Glomerular visceral epithelial cell (primary cell): ENCODE measurements at regions not wholly inside any gene's neighbourhood (a gene's known extent, or its start where the extent isn't known, plus 50 kb on each side); places are given as distances from the start of the nearest gene placed in this dataset.
"Not testable (repeated sequence)": the region's sequence is repeated elsewhere in the genome, so short reads cannot be mapped to it uniquely, and the experiment has no call there.

ENCODE experiments used
- DNase-seq: peaks from one replicate; pipeline ENCODE4 v3.0.0-alpha.2; 2016; ENCODE audit errors: extremely low spot score

- DNase-seq, result no peak
These were observed 724.6 kb upstream of the SALL3 start for GRCh38 chr18:78255013-78255412.

- DNase-seq, result no peak
These were observed 711.2 kb upstream of the SALL3 start for GRCh38 chr18:78268226-78268988.

- DNase-seq, result no peak
These were observed 707.8 kb upstream of the SALL3 start for GRCh38 chr18:78271790-78272189.

- DNase-seq, result no peak
These were observed 705.7 kb upstream of the SALL3 start for GRCh38 chr18:78273876-78274275.

GRCh38 chr18:78283425-78283824, 696.2 kb upstream of the SALL3 start:
- DNase-seq, result not testable (repeated sequence)

GRCh38 chr18:78292618-78293380, 686.8 kb upstream of the SALL3 start:
- DNase-seq, result no peak

- DNase-seq, result no peak
These were observed 686.1 kb upstream of the SALL3 start for GRCh38 chr18:78293540-78293939.

- DNase-seq, result no peak
These were observed 685.6 kb upstream of the SALL3 start for GRCh38 chr18:78293940-78294541.

GRCh38 chr18:78295262-78295661, 684.4 kb upstream of the SALL3 start:
- DNase-seq, result no peak

- DNase-seq, result no peak
These were observed 683.5 kb upstream of the SALL3 start for GRCh38 chr18:78296166-78296565.

GRCh38 chr18:78297048-78297447, 682.6 kb upstream of the SALL3 start:
- DNase-seq, result no peak

GRCh38 chr18:78303519-78304191, 676.0 kb upstream of the SALL3 start:
- no peak for DNase-seq

- DNase-seq, result no peak
These were observed 675.1 kb upstream of the SALL3 start for GRCh38 chr18:78304192-78305164.

- DNase-seq, result no peak
These were observed 673.8 kb upstream of the SALL3 start for GRCh38 chr18:78305789-78306188.

- no peak for DNase-seq
These were observed 670.3 kb upstream of the SALL3 start for GRCh38 chr18:78309307-78309706.

- DNase-seq, result no peak
These were observed 669.7 kb upstream of the SALL3 start for GRCh38 chr18:78309924-78310323.

- no peak for DNase-seq
These were observed 660.4 kb upstream of the SALL3 start for GRCh38 chr18:78319264-78319663.

- DNase-seq, result no peak
These were observed 659.7 kb upstream of the SALL3 start for GRCh38 chr18:78319961-78320360.

GRCh38 chr18:78321402-78321801, 658.2 kb upstream of the SALL3 start:
- no peak for DNase-seq

- DNase-seq, result no peak
These were observed 656.0 kb upstream of the SALL3 start for GRCh38 chr18:78323453-78324197.
